ENCODE measurements at regions not wholly inside any gene's neighbourhood (a gene's known extent, or its start where the extent isn't known, plus 50 kb on each side); places are given as distances from the start of the nearest gene placed in this dataset.

DNA sequence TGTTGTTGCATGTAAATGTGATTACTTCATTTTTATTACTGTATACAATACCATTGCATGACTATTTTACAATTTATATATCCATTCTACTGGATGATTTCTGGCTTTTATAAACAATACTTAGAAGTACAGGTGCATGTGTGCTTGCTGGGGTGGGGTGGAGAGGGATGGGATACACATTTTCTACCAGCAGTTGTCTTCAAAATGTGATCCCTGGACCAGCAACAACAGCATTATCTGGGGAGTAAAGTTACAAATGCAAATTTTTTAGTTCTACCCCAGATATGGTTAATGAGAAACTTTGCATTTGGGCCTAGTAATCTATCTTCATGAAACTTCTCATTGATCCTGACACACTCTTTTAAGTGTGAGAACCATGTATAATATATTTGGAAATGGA, 905.4 kb upstream of the ATXN7L3B start:
- Mint-ChIP-seq H3K4me3 (no peak overlapping the region), H3K27me3 (ENCODE audit: low read depth) (no peaks in the 10 kb centered on the region), H3K27ac (no peak overlapping the region), H3K9me3 (no peaks in the 10 kb centered on the region), H3K4me1 (peaks cover 18 to 32% of the 10 kb centered on the region in 2 experiments), H3K36me3 (ENCODE audit: insufficient read depth in 1 of 3, low read depth in 3 of 3) (no peaks in the 10 kb centered on the region)
- Histone ChIP-seq H3K4ac (ENCODE audit: low read depth, low read length) (no peak overlapping the region), H3K4me2 (ENCODE audit: insufficient read depth, insufficient read length, low read length) (no peak overlapping the region), H4K20me1 (ENCODE audit: control insufficient read depth, insufficient read depth, insufficient read length) (no peaks in the 10 kb centered on the region), H2BK5ac (ENCODE audit: insufficient read length, low read length) (no peak overlapping the region), H4K8ac (replicated peaks; ENCODE audit: insufficient read length, low read depth, low read length) (no peak overlapping the region), H3K79me1 (ENCODE audit: insufficient read depth, low read depth, low read length, poor library complexity, severe bottlenecking) (no peaks in the 10 kb centered on the region), H3K14ac (ENCODE audit: insufficient read depth, low read length) (no peak overlapping the region), H4K5ac (ENCODE audit: insufficient read length, low read depth, low read length) (no peak overlapping the region), H3K27me3 (ENCODE audit: insufficient read depth, low read length) (no peaks in the 10 kb centered on the region), H2BK120ac (ENCODE audit: low read depth, low read length, poor library complexity, severe bottlenecking) (no peak overlapping the region), H2AK5ac (ENCODE audit: insufficient read length, low read length) (no peak overlapping the region), H2BK20ac (ENCODE audit: low read depth, low read length, poor library complexity, severe bottlenecking) (no peak overlapping the region), H3K9ac (ENCODE audit: extremely low read depth, insufficient read length, low read length) (no peak overlapping the region), H3T11ph (ENCODE audit: low read length) (no peak overlapping the region), H3K79me2 (ENCODE audit: insufficient read depth, low read length) (no peaks in the 10 kb centered on the region), H4K91ac (ENCODE audit: insufficient read length, low read depth, low read length) (no peak overlapping the region), H3K23me2 (ENCODE audit: insufficient read length, low read depth, low read length, poor library complexity, severe bottlenecking) (no peaks in the 10 kb centered on the region), H3K23ac (ENCODE audit: insufficient read length, low read depth, low read length) (no peak overlapping the region), H2BK12ac (ENCODE audit: insufficient read length, low read depth, low read length) (no peak overlapping the region), H3K4me1 (ENCODE audit: insufficient read depth, low read length) (no peaks in the 10 kb centered on the region; the same call in 1 of the 2 replicates), H3K27ac (ENCODE audit: insufficient read length, low read depth, low read length) (no peak overlapping the region), H3K18ac (ENCODE audit: insufficient read length, low read depth, low read length) (no peak overlapping the region), H2AFZ (ENCODE audit: low read length) (no peak overlapping the region), H3K56ac (ENCODE audit: insufficient read length, low read depth, low read length) (no peak overlapping the region), H3K9me3 (ENCODE audit: control insufficient read depth, low read depth, low read length) (no peaks in the 10 kb centered on the region), H2BK15ac (ENCODE audit: low read depth, low read length) (no peak overlapping the region)
- no peak for TF ChIP-seq CTCF (conservative IDR thresholded peaks at IDR 0.05)
- no peak for DNase-seq

All from H9 (cell line).